SJSA1 (cell line): ENCODE measurements at regions not wholly inside any gene's neighbourhood (a gene's known extent, or its start where the extent isn't known, plus 50 kb on each side); places are given as distances from the start of the nearest gene placed in this dataset.

Experiments
- DNase-seq, 2 experiments: peaks; one replicate each; pipeline ENCODE4 v3.0.0-alpha.2; 2015 to 2020; ENCODE audit warnings: low spot score in 2 of 2, low read depth in 1 of 2
- H3K27ac ChIP-seq: fragments of 250-450 bp; sonication (Bioruptor Pico); 2 replicates; pipeline ENCODE4 v1.5.1; 2020; ENCODE audit warnings: mild to moderate bottlenecking, moderate library complexity
- H3K27me3 ChIP-seq: fragments of 250-450 bp; sonication (Bioruptor Pico); replicated peaks from 2 replicates; pipeline ENCODE4 v1.5.1; 2020; ENCODE audit warnings: mild to moderate bottlenecking, moderate library complexity
- H3K36me3 ChIP-seq: fragments of 250-450 bp; sonication (Bioruptor Pico); 2 replicates; pipeline ENCODE4 v1.5.1; 2020; ENCODE audit warnings: mild to moderate bottlenecking
- H3K4me1 ChIP-seq: fragments of 250-450 bp; sonication (Bioruptor Pico); replicated peaks from 2 replicates; pipeline ENCODE4 v1.6.1; 2021; ENCODE audit warnings: mild to moderate bottlenecking
- H3K4me3 ChIP-seq: fragments of 250-450 bp; sonication (Bioruptor Pico); 2 replicates; pipeline ENCODE4 v1.5.1; 2020; ENCODE audit warnings: mild to moderate bottlenecking
- H3K9me3 ChIP-seq: fragments of 250-450 bp; sonication (Bioruptor Pico); replicated peaks from 2 replicates; pipeline ENCODE4 v1.5.1; 2020; ENCODE audit warnings: mild to moderate bottlenecking

DNA sequence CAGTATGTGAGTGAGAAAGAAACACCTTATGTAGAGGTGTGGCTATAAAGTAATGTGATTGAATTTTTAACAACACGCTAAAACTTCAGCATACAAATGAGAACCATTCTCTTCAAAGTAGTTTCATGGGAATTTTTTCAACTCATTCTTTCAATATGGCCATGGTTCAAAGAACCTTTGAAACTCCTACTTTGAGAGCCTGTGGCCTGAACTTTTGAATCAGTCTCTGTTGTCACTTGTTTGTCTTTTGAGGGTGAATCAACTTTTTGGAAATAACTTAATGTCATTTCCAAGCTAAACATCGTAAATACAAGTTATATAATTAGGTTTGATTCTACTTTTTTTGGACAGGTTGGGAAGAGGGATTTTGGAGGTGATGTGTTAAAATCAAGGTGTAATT is 49.9 kb upstream of the CASK start:
- no peaks in the 10 kb centered on the region for H3K9me3 ChIP-seq
- H3K4me1 ChIP-seq, result no peaks in the 10 kb centered on the region
- H3K4me3 ChIP-seq, result no peak overlapping the region
- no peak for DNase-seq
- no peak overlapping the region for H3K27ac ChIP-seq
- no peaks in the 10 kb centered on the region for H3K27me3 ChIP-seq
- H3K36me3 ChIP-seq, result no peaks in the 10 kb centered on the region
